ENCODE measurements at regions not wholly inside any gene's neighbourhood (a gene's known extent, or its start where the extent isn't known, plus 50 kb on each side); places are given as distances from the start of the nearest gene placed in this dataset.

- TF ChIP-seq, protein P1, sequence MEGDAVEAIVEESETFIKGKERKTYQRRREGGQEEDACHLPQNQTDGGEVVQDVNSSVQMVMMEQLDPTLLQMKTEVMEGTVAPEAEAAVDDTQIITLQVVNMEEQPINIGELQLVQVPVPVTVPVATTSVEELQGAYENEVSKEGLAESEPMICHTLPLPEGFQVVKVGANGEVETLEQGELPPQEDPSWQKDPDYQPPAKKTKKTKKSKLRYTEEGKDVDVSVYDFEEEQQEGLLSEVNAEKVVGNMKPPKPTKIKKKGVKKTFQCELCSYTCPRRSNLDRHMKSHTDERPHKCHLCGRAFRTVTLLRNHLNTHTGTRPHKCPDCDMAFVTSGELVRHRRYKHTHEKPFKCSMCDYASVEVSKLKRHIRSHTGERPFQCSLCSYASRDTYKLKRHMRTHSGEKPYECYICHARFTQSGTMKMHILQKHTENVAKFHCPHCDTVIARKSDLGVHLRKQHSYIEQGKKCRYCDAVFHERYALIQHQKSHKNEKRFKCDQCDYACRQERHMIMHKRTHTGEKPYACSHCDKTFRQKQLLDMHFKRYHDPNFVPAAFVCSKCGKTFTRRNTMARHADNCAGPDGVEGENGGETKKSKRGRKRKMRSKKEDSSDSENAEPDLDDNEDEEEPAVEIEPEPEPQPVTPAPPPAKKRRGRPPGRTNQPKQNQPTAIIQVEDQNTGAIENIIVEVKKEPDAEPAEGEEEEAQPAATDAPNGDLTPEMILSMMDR (IDR thresholded peaks at IDR 0.05; ENCODE audit: low read length): no peak
- no peak for TF ChIP-seq EZH2 (optimal IDR thresholded peaks at IDR 0.05; ENCODE audit: low read depth, low read length)
Observed at GRCh38 chr11:122276221-122276620, 160.2 kb upstream of the BLID start.
